ENCODE measurements at regions not wholly inside any gene's neighbourhood (a gene's known extent, or its start where the extent isn't known, plus 50 kb on each side); places are given as distances from the start of the nearest gene placed in this dataset.

DNA sequence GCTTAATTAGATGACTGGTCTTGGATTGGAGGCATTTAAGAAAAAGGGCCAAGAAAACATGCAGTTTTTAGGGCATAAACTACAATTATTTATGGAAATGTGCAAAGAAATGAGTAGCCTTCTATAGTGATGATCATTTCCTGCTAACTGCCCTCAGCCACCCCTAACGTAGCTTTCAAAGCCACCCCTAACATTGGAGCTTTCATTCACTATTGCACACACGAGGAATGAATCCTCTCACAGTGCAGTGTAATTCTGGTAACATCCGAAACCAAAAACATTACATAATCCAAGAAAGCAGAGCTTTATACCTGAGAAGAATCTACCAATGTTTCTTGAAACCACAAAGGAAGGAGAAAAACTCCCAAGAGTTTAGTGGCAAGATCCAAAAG, 1003.6 kb downstream of the TMEM121 start:
- TF ChIP-seq EZH2 (IDR thresholded peaks at IDR 0.05; ENCODE audit: borderline replicate concordance, low read depth, low read length, severe bottlenecking): no peak
- TF ChIP-seq, protein P1, sequence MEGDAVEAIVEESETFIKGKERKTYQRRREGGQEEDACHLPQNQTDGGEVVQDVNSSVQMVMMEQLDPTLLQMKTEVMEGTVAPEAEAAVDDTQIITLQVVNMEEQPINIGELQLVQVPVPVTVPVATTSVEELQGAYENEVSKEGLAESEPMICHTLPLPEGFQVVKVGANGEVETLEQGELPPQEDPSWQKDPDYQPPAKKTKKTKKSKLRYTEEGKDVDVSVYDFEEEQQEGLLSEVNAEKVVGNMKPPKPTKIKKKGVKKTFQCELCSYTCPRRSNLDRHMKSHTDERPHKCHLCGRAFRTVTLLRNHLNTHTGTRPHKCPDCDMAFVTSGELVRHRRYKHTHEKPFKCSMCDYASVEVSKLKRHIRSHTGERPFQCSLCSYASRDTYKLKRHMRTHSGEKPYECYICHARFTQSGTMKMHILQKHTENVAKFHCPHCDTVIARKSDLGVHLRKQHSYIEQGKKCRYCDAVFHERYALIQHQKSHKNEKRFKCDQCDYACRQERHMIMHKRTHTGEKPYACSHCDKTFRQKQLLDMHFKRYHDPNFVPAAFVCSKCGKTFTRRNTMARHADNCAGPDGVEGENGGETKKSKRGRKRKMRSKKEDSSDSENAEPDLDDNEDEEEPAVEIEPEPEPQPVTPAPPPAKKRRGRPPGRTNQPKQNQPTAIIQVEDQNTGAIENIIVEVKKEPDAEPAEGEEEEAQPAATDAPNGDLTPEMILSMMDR (IDR thresholded peaks at IDR 0.05; ENCODE audit: extremely low read depth in 1 of 2, insufficient read depth in 1 of 2, low read depth in 1 of 2, low read length in 2 of 2): no peak
- no peak for TF ChIP-seq FOS (IDR thresholded peaks at IDR 0.05; ENCODE audit: borderline replicate concordance, insufficient read depth, low read length)
- TF ChIP-seq POLR2A (IDR thresholded peaks at IDR 0.05; ENCODE audit: low read depth, low read length): no peak
- no peak for TF ChIP-seq POLR2AphosphoS5 (IDR thresholded peaks at IDR 0.05; ENCODE audit: insufficient read depth, low read depth, low read length)

Measured in endothelial cell of umbilical vein (primary cell).